Left kidney (tissue), 1 donor: ENCODE measurements at regions not wholly inside any gene's neighbourhood (a gene's known extent, or its start where the extent isn't known, plus 50 kb on each side); places are given as distances from the start of the nearest gene placed in this dataset.
A peak's percentile ranks its signal among the peaks of the same experiment; 100 is the strongest.
"Not testable (repeated sequence)": the region's sequence is repeated elsewhere in the genome, so short reads cannot be mapped to it uniquely, and the experiment has no call there.

Experiments
- DNase-seq: peaks from one replicate; pipeline ENCODE4 v3.0.0-alpha.2; 2013

DNA sequence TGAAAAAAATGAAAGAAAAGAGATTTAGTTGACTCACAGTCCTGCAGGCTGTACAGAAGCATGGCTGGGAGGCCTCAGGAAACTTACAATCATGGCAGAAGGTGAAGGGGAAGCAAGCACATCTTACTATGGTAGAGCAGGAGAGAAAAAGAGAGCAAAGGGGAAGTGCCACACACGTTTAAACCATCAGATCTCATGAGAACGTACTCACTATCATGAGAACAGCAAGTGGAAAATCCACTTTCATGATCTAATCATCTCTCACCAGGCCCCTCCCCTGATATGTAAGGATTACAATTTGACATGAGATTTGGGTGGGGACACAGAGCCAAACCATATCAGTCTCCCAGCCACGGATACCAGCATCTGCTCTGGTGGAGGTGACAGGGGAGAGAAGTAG is 50.8 kb upstream of the CPOX start:
- no peak for DNase-seq

DNA sequence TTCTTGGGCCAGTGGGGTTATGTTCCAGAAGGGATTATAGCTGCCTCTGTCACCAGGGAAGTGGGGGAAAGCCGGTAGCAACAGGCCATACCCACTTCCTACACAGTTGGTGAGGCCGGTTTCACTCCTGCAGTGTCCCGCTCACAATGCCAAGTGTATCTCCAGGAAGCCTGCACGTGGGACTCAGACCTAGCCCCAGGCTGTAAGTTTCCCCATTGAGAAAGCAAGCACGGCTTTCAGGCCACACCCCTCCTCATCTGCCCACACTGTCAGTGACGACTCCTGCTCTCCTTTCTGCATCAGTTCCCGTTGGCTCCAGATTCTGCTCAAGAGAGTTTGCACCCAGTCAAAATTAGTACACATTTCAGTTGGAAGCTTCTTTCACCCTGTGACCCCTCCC is 51.6 kb upstream of the CPOX start:
- no peak for DNase-seq

DNA sequence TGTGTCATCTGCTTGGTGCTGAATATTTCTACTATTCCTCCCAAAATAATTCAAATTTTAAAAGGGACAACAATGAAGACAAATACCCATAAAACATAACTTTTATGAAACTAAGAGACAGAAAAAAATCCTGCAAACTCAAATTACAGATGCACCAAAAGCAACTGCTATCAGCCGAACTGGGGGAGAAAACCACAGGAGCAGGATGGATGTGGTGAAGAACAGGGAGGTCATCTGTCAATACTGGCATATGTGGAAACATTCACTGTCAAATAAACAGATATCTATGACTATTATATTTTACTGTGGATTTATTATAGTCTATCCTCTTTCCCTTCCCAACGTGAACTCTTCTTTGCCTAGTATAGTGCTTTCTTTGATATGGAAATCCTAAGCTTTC is 53.3 kb upstream of the CPOX start:
- no peak for DNase-seq

DNA sequence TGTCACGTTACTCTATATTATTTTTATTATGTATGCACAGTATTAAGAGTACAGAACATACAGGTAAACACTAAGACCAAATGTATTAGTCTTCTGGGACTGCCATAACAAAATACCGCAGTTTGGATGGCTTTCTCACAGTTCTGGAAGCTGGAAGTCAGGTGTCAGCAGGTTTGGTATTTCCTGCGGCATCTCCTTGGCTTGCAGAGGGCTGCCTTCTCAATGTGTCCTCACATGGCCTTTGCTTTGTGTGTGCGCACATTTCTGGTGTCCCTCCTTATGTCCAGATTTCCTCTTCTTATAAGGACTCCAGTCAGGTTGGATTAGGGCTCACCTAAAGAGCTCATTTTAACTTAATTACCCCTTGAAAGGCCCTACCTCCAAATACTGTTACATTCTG is 53.8 kb upstream of the CPOX start:
- no peak for DNase-seq

DNA sequence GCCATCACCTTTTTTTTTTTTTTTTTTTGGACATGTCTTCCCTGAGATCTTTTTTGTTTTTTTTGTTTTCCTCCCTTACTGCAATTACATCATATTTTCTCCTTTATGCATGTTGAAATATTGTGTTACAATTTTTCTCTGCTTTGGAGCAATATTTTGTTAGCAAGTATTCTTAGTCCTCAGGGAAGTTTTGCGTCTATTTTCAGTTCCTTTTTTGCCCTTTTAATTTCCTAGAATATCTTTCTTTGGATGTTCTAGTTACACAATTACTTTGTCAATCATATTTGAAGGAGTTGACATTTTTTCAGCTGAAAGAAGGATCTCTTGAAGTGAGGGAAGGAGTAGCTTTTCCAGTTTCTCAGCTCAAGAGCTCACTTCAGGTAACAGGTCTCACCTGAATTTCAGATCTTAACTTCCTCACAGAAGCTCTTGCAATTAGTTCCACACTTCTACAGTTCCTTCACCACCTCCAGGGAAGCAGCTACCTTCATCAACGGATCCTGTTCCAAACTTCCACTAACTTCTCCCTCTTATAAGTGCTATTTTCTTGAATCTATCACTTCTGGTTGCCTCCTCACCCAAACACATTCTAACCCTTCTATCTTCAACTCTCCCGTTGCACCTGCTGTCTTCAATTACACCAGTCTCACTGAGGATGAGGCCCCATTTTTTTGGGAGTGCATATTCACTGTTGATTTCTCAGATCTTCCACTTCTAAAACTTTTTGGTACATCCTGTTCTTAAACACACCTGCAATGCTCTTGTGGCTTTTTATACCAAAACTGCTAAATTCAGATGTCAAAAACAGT is 57.8 kb upstream of the CPOX start:
- DNase-seq = no peak

DNA sequence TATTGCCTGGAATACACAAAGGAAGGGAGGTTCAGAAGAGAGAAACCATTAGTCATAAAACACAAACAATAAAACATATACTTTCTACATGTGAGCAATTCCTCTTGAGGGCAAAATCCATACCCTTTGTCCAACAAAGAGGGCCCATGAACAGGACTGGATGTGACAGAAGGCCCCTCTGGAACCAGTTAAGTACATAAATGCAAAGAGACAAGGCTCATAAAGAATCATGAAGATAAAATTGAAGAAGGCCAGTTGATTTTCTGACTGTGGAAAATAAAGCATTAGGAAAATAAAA is 58.3 kb upstream of the CPOX start:
- DNase-seq = no peak

DNA sequence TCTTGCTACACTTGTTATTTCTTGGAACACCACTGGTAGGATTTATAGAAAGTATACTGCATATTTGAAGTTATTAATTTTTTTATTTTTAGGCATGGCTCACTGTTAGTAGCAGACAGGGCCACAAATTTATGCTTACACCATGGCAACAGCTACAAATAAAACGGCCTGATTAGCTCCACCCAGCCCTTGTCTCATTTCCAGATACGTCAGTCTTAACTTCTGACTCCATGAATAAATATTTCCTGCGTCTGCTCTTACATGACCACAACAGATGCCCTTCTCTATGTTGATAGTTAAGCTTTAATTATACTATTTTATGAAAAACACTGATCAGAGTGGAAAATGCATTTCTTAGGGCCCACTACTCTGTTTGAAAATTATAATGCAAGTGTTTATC is 62.3 kb upstream of the CPOX start:
- DNase-seq = peak; percentile 1

DNA sequence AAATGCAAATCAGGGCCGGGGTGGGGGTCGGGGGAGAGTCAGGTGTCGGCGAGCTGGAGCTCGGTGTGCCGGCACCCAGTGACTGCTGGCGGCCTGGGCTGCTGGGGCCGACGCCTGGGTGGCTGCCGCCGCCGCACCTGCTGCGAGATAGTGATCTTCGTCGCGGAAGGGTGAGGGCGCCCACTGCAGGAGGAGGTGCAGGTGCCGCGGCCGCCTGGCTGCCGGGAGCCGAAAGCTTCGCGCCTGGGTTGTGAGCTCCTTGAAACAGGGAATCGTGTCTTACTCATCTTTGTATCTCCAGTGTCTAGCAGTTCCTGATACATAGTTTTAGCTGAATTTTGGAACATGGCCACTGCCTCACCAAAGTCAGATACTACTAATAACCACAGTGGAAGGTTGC is 64.0 kb upstream of the CPOX start:
- DNase-seq = peak; percentile 12

DNA sequence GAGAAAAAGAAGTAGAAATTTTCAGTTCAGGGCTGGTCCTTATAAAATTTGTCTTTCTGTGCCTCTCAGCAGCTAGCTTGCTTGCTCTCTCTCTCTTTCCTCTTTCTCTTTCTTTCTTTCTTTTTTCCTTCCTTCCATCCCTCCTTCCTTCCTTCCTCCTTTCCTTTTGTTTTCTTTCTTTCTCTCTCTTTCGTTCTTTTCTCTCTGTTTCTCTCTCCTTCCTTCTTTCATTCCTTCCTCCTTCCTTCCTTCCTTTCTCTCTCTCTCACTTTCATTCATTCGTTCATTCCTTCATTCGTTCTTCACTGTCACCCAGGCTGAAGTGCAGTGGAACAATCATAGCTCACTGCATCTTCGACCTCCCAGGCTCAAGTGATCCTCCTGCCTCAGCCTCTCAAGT is 69.3 kb upstream of the CPOX start:
- no peak for DNase-seq

DNA sequence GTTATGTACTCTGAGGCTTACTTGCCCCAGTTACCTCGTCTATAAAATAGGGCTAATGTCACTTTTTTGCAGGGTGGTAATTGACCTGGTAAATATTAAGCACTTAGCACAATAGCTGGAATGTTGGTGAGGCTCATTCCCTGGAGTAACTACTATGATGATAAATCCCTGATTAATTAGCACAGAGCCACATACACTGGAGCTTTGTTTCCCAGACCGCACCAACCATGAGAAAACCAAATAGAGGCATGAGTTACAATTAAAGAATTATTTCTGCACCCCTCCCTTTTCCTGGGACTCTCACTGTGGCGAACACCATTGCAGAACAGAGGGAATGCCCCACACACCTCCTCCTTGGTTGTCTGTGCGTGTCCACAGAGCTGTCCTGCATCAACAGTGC is 76.6 kb upstream of the CPOX start:
- DNase-seq = no peak

DNA sequence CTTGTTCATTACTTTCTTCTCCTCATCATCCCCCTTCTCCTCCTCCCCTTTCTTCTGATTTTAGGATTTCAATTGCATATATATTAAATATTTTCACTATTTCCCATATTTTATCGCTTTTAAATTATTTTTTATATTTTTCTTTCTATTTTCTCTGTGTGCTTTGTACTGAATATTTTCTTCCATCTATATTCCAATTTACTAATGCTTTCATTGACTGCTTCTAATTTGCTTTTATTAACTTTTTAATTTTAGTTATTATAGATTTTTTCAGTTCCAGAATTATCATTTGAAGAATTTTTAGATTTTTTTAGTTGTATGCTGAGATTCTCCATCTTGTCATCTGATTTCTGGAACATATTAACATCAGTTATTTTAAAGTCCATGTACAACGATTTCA is 83.2 kb upstream of the ST3GAL6 start:
- no peak for DNase-seq

DNA sequence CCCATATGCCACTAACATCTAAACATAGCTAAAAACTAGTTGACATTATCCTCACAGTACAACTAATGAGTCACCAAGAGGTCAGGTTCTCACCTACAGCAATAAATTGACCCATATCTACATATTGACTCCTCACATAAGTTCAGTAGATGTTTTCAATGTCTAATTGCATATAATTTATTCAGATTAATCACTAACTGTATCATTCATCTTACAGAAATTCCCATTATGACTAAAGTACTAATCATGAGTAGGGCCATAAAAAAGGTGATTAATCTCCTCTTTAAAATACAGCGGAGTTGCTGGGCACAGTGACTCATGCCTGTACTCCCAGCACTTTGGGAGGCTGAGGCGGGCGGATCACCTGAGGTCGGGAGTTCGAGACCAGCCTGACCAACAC is 82.4 kb upstream of the ST3GAL6 start:
- DNase-seq = no peak

DNA sequence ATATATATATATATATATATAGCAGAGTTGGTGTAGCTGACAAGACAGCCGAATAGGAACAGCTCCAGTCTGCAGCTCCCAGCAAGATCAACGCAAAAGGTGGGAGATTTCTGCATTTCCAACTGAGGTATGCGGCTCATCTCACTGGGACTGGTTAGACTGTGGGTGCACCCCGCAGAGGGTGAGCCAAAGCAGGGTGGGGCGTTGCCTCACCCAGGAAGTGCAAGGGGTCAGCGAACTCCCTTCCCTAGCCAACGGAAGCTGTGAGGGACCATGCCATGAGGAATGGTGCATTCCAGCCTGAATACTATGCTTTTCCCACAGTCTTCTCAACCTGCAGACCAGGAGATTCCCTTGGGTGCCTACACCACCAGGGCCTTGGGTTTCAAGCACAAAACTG is 81.7 kb upstream of the ST3GAL6 start:
- no peak for DNase-seq

DNA sequence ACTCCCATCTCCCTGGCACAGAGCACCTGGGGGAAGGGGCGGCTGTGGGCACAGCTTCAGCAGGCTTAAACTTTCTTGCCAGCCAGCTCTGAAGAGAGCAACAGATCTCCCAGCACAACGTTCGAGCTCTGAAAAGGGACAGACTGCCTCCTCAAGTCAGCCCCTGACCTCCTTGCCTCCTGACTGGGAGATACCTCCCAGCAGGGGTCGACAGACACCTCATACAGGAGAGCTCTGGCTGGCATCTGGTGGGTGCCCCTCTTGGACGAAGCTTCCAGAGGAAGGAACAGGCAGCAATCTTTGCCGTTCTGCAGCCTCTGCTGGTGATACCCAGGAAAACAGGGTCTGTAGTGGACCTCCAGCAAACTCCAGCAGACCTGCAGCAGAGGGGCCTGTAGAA is 80.7 kb upstream of the ST3GAL6 start:
- DNase-seq = not testable (repeated sequence)

DNA sequence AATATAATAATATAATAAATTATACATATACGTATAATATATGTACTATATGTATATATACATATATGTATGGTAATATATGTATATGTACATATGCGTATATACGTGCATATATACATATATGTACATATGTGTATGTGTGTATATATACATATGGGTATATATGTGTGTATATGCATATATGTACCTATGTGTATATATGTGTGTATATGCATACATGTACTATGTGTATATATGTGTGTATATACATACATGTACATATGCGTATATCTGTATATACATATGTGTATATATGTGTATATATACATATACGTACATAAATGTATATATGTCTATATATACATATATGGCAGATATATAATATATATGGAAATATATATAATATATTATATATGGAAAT is 74.8 kb upstream of the ST3GAL6 start:
- DNase-seq = no peak

DNA sequence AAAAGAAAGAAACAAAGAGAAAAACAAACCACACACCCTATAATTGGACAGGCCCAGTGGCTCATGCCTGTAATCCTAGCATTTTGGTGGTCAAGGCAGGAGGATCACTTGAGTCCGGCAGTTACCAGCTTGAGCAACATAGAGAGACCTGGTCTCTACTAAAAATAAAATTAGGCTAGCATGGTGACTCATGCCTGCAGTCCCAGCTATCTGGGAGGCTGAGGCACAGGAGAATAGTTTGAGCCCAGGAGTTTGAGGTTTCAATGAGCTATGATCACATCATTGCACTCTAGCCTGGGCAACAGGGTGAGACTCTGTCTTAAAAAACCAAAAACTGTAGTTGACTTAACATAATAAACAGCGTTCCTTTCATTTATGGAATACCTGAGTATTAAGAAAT is 72.3 kb upstream of the ST3GAL6 start:
- no peak for DNase-seq

DNA sequence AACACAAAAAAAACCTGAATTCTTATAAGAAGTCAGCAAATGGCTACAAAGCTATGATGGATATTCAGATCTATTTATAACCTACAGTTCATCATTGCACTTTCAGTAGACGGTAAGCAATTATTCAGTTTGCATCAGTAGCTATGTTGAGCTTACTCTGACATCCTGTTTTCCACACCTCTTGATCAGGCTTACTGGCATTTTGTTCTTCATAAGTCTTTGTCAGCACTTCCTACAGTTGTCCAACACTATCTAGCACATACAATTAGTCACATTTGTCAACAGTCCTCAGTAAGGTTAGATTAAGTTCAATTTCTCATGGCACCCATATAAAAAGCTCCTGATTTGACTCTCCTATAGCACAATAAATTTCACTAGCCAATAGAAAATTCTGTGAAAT is 71.2 kb upstream of the ST3GAL6 start:
- DNase-seq = no peak

DNA sequence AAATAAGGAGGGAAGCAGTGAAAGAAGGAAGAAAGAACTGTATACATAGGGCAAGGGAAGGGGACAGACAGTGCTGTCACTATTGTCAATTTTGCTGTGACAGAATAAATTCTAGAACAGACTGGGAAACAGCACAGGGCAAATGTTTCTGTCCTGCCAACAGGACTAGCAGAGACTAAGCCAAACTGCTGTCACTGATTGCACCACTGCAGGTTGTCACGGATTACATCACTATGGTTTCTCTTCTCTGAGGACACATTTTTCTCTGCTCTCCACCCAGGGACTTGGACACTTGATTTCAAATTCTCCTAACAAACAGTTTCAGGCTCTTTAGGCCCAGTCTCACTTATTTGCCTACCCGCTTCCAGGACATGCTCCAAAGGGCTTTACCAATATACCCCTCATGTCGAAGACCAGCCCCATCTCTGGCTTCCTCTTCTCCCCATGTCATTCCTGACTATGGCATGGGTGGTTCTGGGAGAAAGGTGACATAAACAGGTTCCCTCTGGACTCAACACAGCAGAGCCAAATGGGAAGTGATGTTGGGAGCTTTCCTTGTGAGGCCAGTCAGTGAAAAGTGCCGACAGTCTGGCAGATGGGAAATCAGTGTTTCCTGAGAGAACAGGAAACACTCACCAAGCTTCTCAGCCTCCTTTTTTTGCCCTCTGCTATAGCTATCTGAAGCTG is 70.2 kb upstream of the ST3GAL6 start:
- no peak for DNase-seq

DNA sequence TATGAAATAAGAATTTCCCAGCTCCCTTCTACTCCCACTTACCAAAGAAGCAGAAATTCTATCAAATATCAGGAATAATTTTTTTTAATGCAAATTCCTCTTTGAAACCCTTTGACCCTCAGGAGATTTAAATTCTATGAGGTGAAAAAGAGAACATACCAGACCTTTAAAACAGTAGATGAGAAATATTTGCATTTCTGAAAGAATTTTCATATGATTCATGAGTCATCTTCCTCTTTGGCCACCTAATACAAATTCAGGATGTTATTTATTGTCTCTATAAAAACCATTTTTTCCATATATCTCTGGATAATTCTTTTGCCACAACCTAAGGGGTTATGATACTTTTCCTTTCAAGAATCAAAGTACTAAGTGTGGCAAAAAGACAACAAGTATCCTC is 67.3 kb upstream of the ST3GAL6 start:
- no peak for DNase-seq

DNA sequence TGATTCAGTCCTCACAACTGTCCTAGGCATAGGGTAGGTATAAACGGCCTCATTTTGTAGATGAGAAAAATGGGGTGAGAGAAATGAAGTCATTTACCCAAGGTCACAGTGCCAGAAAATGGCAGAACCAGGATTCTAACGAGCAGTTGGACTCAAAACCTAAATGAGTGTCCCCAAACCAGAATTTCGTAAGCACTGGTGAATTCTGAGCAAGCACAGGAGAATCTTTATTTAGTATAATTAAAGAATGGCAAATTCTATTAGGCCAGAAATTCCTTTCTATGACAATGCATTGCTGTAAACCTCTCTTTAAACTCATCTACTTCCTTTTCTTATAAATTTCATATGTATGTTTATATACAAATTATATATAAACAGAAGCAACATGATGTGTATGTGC is 66.8 kb upstream of the ST3GAL6 start:
- not testable (repeated sequence) for DNase-seq

DNA sequence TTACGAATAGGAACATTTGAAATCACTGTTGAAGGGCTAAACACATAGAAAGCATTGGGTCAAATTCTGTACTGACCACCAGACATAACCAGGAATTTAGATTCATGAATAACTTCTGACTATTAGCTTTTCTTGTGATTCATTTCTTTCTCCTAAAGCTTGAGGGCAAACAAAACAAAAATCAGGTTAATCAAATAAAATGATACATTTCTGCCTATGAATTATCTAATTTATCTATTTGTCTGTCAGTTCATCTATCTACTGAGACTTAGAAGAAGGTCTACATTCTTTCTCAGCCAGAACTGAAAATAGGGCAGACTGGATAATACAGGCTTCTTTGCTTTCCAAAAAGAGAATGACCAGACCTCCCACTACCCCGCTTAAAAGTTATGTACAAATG is 65.9 kb upstream of the ST3GAL6 start:
- DNase-seq = no peak

DNA sequence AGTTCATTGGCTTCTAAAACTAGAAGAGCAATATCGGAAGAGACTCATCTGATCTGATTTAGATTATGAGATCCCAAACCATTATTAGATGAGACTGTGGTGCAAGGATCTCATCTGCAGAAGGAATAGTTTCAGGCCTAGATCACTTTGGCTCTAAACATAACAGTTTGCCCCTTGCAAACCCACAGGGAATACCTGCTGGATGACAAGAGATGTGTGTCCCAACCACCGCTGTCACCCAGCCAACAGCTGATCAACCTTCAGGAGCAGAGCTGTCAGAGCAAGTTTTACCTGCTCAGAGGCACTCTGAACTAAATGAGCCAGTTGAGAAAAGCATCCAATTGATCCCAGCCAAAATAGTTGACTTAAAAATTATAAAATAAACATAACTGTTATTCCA is 64.0 kb upstream of the ST3GAL6 start:
- no peak for DNase-seq

DNA sequence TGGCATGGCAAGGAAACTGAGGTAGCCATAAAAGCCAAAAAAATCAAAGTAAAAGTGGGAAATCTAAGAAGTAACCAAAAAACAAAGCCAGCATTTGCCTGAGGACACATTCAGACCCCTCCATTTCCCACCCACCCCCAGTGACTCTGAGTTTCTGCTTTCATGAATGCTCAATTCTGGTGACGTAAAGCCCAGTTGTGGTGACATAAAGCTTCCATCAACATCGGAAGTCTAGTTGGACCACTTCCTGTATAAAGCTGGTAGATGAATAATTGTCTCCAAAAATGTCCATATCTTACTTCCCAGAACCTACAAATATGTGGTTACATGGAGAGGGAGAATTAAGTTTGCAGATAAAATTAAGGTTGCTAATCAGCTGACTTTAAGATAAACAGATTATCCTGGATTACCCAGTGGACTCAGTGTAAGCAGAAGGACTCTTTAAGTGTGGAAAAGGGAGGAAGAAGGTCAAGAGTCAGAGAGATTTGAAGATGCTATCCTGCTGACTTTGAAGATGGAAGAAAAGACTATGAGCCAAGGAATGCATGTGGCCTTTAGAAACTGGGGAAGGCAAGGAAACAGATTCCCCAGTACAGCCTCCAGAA is 62.0 kb upstream of the ST3GAL6 start:
- no peak for DNase-seq

DNA sequence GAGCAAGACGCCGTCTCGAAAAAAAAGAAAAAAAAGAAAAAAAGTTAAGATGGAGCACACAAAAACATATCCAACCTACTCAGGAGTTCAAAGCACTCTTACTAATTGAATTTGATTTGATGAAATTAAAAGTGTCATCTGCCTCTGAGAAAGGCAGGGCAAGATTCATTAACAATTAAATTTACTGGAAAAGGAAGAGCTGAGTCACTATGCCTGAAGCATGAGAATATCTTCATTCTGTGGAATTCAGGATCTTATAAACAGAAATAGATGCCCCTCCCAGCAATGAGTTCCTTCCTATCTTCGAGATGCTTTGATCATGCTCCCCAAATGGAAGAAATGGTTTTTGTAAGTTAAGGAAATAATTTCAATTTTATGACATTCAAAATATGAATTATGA is 61.0 kb upstream of the ST3GAL6 start:
- DNase-seq = no peak
